ENCODE measurements at regions not wholly inside any gene's neighbourhood (a gene's known extent, or its start where the extent isn't known, plus 50 kb on each side); places are given as distances from the start of the nearest gene placed in this dataset.
"Not testable (repeated sequence)": the region's sequence is repeated elsewhere in the genome, so short reads cannot be mapped to it uniquely, and the experiment has no call there.

DNA sequence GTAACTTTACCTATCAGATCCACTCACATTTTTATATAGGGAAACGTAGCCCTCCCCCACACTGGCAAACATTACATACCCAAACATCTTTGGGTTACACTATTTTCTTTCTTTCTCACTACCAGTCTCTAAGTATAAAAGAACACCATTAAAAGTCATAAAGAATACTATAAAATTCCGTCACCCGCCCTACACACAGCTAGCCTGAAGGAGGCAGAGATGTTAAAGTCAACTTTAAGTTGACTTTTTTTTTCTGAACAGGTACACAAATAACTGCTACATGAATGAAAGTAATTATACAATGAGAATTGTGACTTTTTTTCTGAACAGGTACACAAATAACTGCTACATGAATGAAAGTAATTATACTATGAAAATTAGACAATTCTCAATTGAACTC lies 628.3 kb downstream of the NUP35 start:
- no peaks in the 10 kb centered on the region for H3K27me3 ChIP-seq (replicated peaks; ENCODE audit: control insufficient read depth, insufficient read depth, low read length)
- H3K36me3 ChIP-seq (ENCODE audit: control insufficient read depth, insufficient read depth, low read length), result no peaks in the 10 kb centered on the region
- no peak for TF ChIP-seq CTCF (IDR thresholded peaks at IDR 0.05; ENCODE audit: insufficient read depth, low read length, poor library complexity, severe bottlenecking)
- no peak overlapping the region for H3K4me3 ChIP-seq (replicated peaks; ENCODE audit: low read depth, low read length)
- DNase-seq (ENCODE audit: extremely low read depth, insufficient read length), result no peak

DNA sequence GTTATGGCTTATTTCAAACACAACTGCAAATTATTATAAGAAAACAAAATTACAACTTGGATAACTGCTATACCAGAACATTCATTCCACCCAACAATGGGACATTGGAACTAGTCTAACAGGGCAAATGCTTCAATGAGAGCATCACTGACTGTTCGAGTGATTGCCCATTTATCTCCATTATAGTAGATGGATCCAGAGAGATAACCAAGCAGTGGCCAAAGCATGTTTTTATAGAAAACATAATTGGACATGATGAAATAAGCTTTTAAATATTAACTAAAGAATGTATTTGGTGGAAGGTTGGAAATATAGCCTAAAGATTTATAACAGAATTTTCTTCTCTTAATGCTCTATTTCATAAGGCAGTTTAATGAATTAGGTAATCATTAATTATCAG lies 634.8 kb downstream of the NUP35 start:
- Histone ChIP-seq H3K27me3 (replicated peaks; ENCODE audit: control insufficient read depth, insufficient read depth, low read length) (no peaks in the 10 kb centered on the region), H3K4me3 (replicated peaks; ENCODE audit: low read depth, low read length) (no peak overlapping the region), H3K36me3 (ENCODE audit: control insufficient read depth, insufficient read depth, low read length) (no peaks in the 10 kb centered on the region)
- DNase-seq (ENCODE audit: extremely low read depth, insufficient read length), result no peak
- TF ChIP-seq CTCF (IDR thresholded peaks at IDR 0.05; ENCODE audit: insufficient read depth, low read length, poor library complexity, severe bottlenecking), result no peak

- no peaks in the 10 kb centered on the region for H3K27me3 ChIP-seq (replicated peaks; ENCODE audit: control insufficient read depth, insufficient read depth, low read length)
- TF ChIP-seq CTCF (IDR thresholded peaks at IDR 0.05; ENCODE audit: insufficient read depth, low read length, poor library complexity, severe bottlenecking), result no peak
- H3K36me3 ChIP-seq (ENCODE audit: control insufficient read depth, insufficient read depth, low read length), result no peaks in the 10 kb centered on the region
- H3K4me3 ChIP-seq (replicated peaks; ENCODE audit: low read depth, low read length), result no peak overlapping the region
- no peak for DNase-seq (ENCODE audit: extremely low read depth, insufficient read length)
Measured at GRCh38 chr2:183773775-183774174, 649.5 kb downstream of the NUP35 start.

GRCh38 chr2:183780072-183780471 lies 655.8 kb downstream of the NUP35 start:
- Histone ChIP-seq H3K36me3 (ENCODE audit: control insufficient read depth, insufficient read depth, low read length) (no peaks in the 10 kb centered on the region), H3K4me3 (replicated peaks; ENCODE audit: low read depth, low read length) (no peak overlapping the region), H3K27me3 (replicated peaks; ENCODE audit: control insufficient read depth, insufficient read depth, low read length) (no peaks in the 10 kb centered on the region)
- no peak for DNase-seq (ENCODE audit: extremely low read depth, insufficient read length)
- TF ChIP-seq CTCF (IDR thresholded peaks at IDR 0.05; ENCODE audit: insufficient read depth, low read length, poor library complexity, severe bottlenecking), result no peak

- Histone ChIP-seq H3K27me3 (replicated peaks; ENCODE audit: control insufficient read depth, insufficient read depth, low read length) (no peaks in the 10 kb centered on the region), H3K4me3 (replicated peaks; ENCODE audit: low read depth, low read length) (no peak overlapping the region), H3K36me3 (ENCODE audit: control insufficient read depth, insufficient read depth, low read length) (no peaks in the 10 kb centered on the region)
- no peak for TF ChIP-seq CTCF (IDR thresholded peaks at IDR 0.05; ENCODE audit: insufficient read depth, low read length, poor library complexity, severe bottlenecking)
- no peak for DNase-seq (ENCODE audit: extremely low read depth, insufficient read length)
Measured at GRCh38 chr2:183782436-183782835, 658.2 kb downstream of the NUP35 start.

- not testable (repeated sequence) for H3K36me3 ChIP-seq (ENCODE audit: control insufficient read depth, insufficient read depth, low read length); H3K27me3 ChIP-seq (replicated peaks; ENCODE audit: control insufficient read depth, insufficient read depth, low read length); H3K4me3 ChIP-seq (replicated peaks; ENCODE audit: low read depth, low read length); DNase-seq (ENCODE audit: extremely low read depth, insufficient read length)
Measured at GRCh38 chr2:183788796-183789195, 664.6 kb downstream of the NUP35 start.

DNA sequence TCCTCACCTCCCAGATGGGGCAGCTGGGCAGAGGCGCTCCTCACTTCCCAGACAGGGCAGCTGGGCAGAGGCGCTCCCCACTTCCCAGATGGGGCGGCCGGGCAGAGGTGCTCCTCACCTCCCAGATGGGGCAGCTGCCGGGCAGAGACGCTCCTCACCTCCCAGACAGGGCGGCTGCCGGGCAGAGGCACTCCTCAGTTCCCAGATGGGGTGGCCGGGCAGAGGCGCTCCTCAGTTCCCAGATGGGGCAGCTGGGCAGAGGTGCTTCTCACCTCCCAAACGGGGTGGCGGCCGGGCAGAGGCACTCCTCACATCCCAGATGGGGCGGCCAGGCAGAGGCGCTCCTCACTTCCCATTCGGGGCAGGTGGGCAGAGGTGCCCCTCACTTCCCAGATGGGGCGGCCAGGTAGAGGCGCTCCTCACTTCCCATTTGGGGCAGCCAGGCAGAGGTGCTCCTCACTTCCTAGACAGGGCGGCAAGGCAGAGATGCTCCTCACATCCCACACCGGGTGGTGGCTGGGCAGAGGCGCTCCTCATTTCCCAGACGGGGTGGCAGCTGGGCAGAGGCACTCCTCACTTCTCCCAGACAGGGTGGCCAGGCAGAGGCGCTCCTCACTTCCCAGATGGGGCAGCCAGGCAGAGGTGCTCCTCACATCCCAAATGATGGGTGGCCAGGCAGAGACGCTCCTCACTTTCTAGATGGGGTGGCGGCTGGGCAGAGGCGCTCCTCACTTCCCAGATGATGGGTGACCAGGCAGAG lies 668.1 kb downstream of the NUP35 start:
- H3K36me3 ChIP-seq (ENCODE audit: control insufficient read depth, insufficient read depth, low read length); H3K27me3 ChIP-seq (replicated peaks; ENCODE audit: control insufficient read depth, insufficient read depth, low read length); H3K4me3 ChIP-seq (replicated peaks; ENCODE audit: low read depth, low read length); DNase-seq (ENCODE audit: extremely low read depth, insufficient read length): not testable (repeated sequence)

All from GM06990 (cell line).